Kasumi-1 (cell line): ENCODE measurements at regions not wholly inside any gene's neighbourhood (a gene's known extent, or its start where the extent isn't known, plus 50 kb on each side); places are given as distances from the start of the nearest gene placed in this dataset.
"Not testable (repeated sequence)": the region's sequence is repeated elsewhere in the genome, so short reads cannot be mapped to it uniquely, and the experiment has no call there.

Experiments used
- DNase-seq, 2 experiments: peaks; one replicate each; lab custom pipeline; 2025; lab: John Stamatoyannopoulos, UW

- not testable (repeated sequence) for DNase-seq
These were observed 158.7 kb upstream of the MOCS2 start for GRCh38 chr5:53268241-53268640.

- DNase-seq = no peak
These were observed 166.1 kb upstream of the MOCS2 start for GRCh38 chr5:53275666-53276065.

GRCh38 chr5:53276825-53277224 lies 167.3 kb upstream of the MOCS2 start:
- DNase-seq = no peak

- DNase-seq = no peak
These were observed 167.9 kb upstream of the MOCS2 start for GRCh38 chr5:53277491-53277890.

GRCh38 chr5:53287573-53287972 lies 178.0 kb upstream of the MOCS2 start:
- DNase-seq = no peak

- no peak for DNase-seq
These were observed 179.0 kb upstream of the MOCS2 start for GRCh38 chr5:53288511-53288910.

- DNase-seq = no peak
These were observed 181.5 kb upstream of the MOCS2 start for GRCh38 chr5:53291047-53291446.

GRCh38 chr5:53291528-53291927 lies 182.0 kb upstream of the MOCS2 start:
- DNase-seq = no peak

- no peak for DNase-seq
These were observed 181.6 kb upstream of the FST start for GRCh38 chr5:53298841-53299240.

- no peak for DNase-seq
These were observed 177.9 kb upstream of the FST start for GRCh38 chr5:53302529-53302928.

GRCh38 chr5:53303105-53303504 lies 177.3 kb upstream of the FST start:
- no peak for DNase-seq

GRCh38 chr5:53305316-53305715 lies 175.1 kb upstream of the FST start:
- not testable (repeated sequence) for DNase-seq

- no peak for DNase-seq
These were observed 170.8 kb upstream of the FST start for GRCh38 chr5:53309653-53310052.

- DNase-seq = no peak
These were observed 168.7 kb upstream of the FST start for GRCh38 chr5:53311681-53312080.

GRCh38 chr5:53313145-53313544 lies 167.3 kb upstream of the FST start:
- no peak for DNase-seq

GRCh38 chr5:53318303-53318702 lies 162.1 kb upstream of the FST start:
- DNase-seq = no peak

GRCh38 chr5:53319315-53319714 lies 161.1 kb upstream of the FST start:
- DNase-seq = no peak

- no peak for DNase-seq
These were observed 159.4 kb upstream of the FST start for GRCh38 chr5:53321073-53321472.

GRCh38 chr5:53321721-53322120 lies 158.7 kb upstream of the FST start:
- DNase-seq = no peak

- no peak for DNase-seq
These were observed 158.2 kb upstream of the FST start for GRCh38 chr5:53322257-53322656.

GRCh38 chr5:53323511-53323910 lies 156.9 kb upstream of the FST start:
- DNase-seq = no peak

- DNase-seq = no peak
These were observed 156.3 kb upstream of the FST start for GRCh38 chr5:53323943-53324642.

- DNase-seq = no peak
These were observed 153.8 kb upstream of the FST start for GRCh38 chr5:53326424-53327153.
